ENCODE measurements at regions not wholly inside any gene's neighbourhood (a gene's known extent, or its start where the extent isn't known, plus 50 kb on each side); places are given as distances from the start of the nearest gene placed in this dataset.

DNA sequence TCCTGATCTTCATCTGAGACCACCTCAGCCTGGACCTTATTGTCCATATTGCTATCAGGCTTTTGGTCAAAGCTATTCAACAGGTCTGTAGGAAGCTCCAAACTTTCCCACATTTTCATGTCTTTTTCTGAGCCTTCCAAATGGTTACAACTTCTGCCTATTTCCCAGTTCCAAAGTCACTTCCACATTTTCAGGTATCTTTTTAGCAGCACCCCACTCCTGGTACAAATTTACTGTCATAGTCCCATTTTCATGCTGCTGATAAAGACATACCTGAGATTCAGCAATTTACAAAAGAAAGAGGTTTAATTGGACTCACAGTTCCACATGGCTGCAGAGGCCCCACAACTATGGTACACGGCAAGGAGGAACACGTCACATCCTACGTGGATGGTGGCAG lies 815.5 kb downstream of the KCNJ2 start:
- TF ChIP-seq, protein P1, sequence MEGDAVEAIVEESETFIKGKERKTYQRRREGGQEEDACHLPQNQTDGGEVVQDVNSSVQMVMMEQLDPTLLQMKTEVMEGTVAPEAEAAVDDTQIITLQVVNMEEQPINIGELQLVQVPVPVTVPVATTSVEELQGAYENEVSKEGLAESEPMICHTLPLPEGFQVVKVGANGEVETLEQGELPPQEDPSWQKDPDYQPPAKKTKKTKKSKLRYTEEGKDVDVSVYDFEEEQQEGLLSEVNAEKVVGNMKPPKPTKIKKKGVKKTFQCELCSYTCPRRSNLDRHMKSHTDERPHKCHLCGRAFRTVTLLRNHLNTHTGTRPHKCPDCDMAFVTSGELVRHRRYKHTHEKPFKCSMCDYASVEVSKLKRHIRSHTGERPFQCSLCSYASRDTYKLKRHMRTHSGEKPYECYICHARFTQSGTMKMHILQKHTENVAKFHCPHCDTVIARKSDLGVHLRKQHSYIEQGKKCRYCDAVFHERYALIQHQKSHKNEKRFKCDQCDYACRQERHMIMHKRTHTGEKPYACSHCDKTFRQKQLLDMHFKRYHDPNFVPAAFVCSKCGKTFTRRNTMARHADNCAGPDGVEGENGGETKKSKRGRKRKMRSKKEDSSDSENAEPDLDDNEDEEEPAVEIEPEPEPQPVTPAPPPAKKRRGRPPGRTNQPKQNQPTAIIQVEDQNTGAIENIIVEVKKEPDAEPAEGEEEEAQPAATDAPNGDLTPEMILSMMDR (IDR thresholded peaks at IDR 0.05; ENCODE audit: extremely low read depth in 1 of 2, insufficient read depth in 1 of 2, low read depth in 1 of 2, low read length in 2 of 2): no peak
- TF ChIP-seq JUN (IDR thresholded peaks at IDR 0.05; ENCODE audit: borderline replicate concordance, insufficient read depth, insufficient read length, low read depth) (no peak), POLR2AphosphoS5 (IDR thresholded peaks at IDR 0.05; ENCODE audit: insufficient read depth, low read depth, low read length) (no peak), POLR2A (IDR thresholded peaks at IDR 0.05; ENCODE audit: low read depth, low read length) (no peak), FOS (IDR thresholded peaks at IDR 0.05; ENCODE audit: borderline replicate concordance, insufficient read depth, low read length) (no peak)

All from endothelial cell of umbilical vein (primary cell).